ENCODE measurements at regions not wholly inside any gene's neighbourhood (a gene's known extent, or its start where the extent isn't known, plus 50 kb on each side); places are given as distances from the start of the nearest gene placed in this dataset.

GRCh38 chr4:30790998-30791397 lies 70.8 kb downstream of the PCDH7 start:
- Histone ChIP-seq H3K27me3 (replicated peaks; ENCODE audit: control insufficient read depth, insufficient read depth, low read length) (no peaks in the 10 kb centered on the region), H3K4me3 (ENCODE audit: low read depth, low read length) (no peak overlapping the region), H3K36me3 (ENCODE audit: control insufficient read depth, insufficient read depth, low read length) (no peaks in the 10 kb centered on the region), H3K4me1 (peaks cover 25% of the 10 kb centered on the region), H3K9me3 (no peaks in the 10 kb centered on the region)
- no peak overlapping the region for H3K4me3 Mint-ChIP-seq (ENCODE audit: unreplicated experiment)
- ChIA-PET CTCF (no interaction called here), POLR2A (no interaction called here)
- TF ChIP-seq, protein P1, sequence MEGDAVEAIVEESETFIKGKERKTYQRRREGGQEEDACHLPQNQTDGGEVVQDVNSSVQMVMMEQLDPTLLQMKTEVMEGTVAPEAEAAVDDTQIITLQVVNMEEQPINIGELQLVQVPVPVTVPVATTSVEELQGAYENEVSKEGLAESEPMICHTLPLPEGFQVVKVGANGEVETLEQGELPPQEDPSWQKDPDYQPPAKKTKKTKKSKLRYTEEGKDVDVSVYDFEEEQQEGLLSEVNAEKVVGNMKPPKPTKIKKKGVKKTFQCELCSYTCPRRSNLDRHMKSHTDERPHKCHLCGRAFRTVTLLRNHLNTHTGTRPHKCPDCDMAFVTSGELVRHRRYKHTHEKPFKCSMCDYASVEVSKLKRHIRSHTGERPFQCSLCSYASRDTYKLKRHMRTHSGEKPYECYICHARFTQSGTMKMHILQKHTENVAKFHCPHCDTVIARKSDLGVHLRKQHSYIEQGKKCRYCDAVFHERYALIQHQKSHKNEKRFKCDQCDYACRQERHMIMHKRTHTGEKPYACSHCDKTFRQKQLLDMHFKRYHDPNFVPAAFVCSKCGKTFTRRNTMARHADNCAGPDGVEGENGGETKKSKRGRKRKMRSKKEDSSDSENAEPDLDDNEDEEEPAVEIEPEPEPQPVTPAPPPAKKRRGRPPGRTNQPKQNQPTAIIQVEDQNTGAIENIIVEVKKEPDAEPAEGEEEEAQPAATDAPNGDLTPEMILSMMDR (IDR thresholded peaks at IDR 0.05; ENCODE audit: insufficient read depth in 1 of 2, low read depth in 1 of 2, low read length in 1 of 2, severe bottlenecking in 1 of 2, unreplicated experiment in 1 of 2), result no peak
- no TSS peak for BruUV-seq (replicated peaks)
- intact Hi-C loops (cut with micrococcal nuclease; ENCODE audit: unreplicated experiment), result no loop called here
- peaks cover 12% of the 10 kb centered on the region for H3K4me1 Mint-ChIP-seq (ENCODE audit: low read depth, unreplicated experiment)
- no peaks in the 10 kb centered on the region for H3K36me3 Mint-ChIP-seq (ENCODE audit: insufficient read depth, unreplicated experiment)
- no peak overlapping the region for H3K27ac Mint-ChIP-seq (ENCODE audit: unreplicated experiment)
- no peak for DNase-seq
- H3K27me3 Mint-ChIP-seq (ENCODE audit: insufficient read depth, unreplicated experiment), result no peaks in the 10 kb centered on the region
- H3K9me3 Mint-ChIP-seq (ENCODE audit: unreplicated experiment), result no peaks in the 10 kb centered on the region

DNA sequence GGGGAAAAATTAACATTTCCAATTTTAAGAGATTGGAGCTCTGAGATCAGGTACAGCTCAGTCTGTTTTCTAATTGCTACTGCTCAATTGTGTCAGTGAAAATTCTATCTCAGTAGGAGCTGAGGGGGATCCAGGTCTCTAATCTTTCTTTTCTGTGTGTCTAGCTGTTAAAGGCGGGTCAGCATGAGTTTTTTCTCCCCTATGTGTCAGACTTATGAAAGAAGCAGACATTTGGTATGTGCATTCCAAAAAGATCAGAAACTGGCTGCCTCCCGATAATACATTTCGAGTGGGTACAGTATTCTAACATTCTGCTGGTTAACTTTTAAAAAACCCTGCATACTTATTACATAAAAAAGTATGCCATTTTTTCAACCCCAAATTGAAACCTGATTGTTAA lies 72.4 kb downstream of the PCDH7 start:
- TF ChIP-seq, protein P1 (IDR thresholded peaks at IDR 0.05; ENCODE audit: insufficient read depth in 1 of 2, low read depth in 1 of 2, low read length in 1 of 2, severe bottlenecking in 1 of 2, unreplicated experiment in 1 of 2), result no peak
- H3K9me3 Mint-ChIP-seq (ENCODE audit: unreplicated experiment), result no peaks in the 10 kb centered on the region
- ChIA-PET CTCF (no interaction called here), POLR2A (no interaction called here)
- H3K27ac Mint-ChIP-seq (ENCODE audit: unreplicated experiment), result no peak overlapping the region
- intact Hi-C loops (cut with micrococcal nuclease; ENCODE audit: unreplicated experiment), result no loop called here
- H3K36me3 ChIP-seq (ENCODE audit: control insufficient read depth, insufficient read depth, low read length), result no peaks in the 10 kb centered on the region
- DNase-seq, result peak in 1 of 2 experiments; percentile 2
- H3K27me3 ChIP-seq (replicated peaks; ENCODE audit: control insufficient read depth, insufficient read depth, low read length), result no peaks in the 10 kb centered on the region
- H3K4me1 ChIP-seq, result peaks cover 25% of the 10 kb centered on the region
- no peaks in the 10 kb centered on the region for H3K9me3 ChIP-seq
- H3K27me3 Mint-ChIP-seq (ENCODE audit: insufficient read depth, unreplicated experiment), result no peaks in the 10 kb centered on the region
- no peak overlapping the region for H3K4me3 Mint-ChIP-seq (ENCODE audit: unreplicated experiment)
- H3K36me3 Mint-ChIP-seq (ENCODE audit: insufficient read depth, unreplicated experiment), result no peaks in the 10 kb centered on the region
- peaks cover 12% of the 10 kb centered on the region for H3K4me1 Mint-ChIP-seq (ENCODE audit: low read depth, unreplicated experiment)
- BruUV-seq (replicated peaks), result no TSS peak
- no peak overlapping the region for H3K4me3 ChIP-seq (ENCODE audit: low read depth, low read length)

DNA sequence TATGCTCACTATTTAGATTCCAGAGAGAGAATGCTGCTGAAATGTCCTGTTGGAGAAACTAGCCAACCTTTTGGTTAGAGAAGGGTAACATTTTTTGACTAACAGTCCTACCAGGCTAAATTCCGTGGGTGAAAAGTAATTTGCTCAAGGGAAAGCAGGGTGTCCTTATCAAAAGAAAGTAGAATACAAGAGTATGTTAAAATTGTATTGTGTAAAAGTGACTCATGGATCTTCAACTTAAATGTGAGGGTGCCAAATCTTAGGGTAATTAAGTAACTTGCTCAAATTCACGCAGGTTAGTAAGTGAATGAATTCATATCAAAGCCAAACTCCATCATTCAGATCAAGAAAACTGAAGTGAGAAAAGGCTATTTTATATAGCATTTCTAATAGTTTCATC lies 81.7 kb downstream of the PCDH7 start:
- no peak for DNase-seq
- Mint-ChIP-seq H3K27ac (ENCODE audit: unreplicated experiment) (peak overlapping the region; percentile 17), H3K36me3 (ENCODE audit: insufficient read depth, unreplicated experiment) (no peaks in the 10 kb centered on the region), H3K27me3 (ENCODE audit: insufficient read depth, unreplicated experiment) (no peaks in the 10 kb centered on the region), H3K4me3 (ENCODE audit: unreplicated experiment) (no peak overlapping the region), H3K4me1 (ENCODE audit: low read depth, unreplicated experiment) (no peaks in the 10 kb centered on the region), H3K9me3 (ENCODE audit: unreplicated experiment) (peaks cover 11% of the 10 kb centered on the region)
- no peaks in the 10 kb centered on the region for H3K4me1 ChIP-seq
- no peaks in the 10 kb centered on the region for H3K27me3 ChIP-seq (replicated peaks; ENCODE audit: control insufficient read depth, insufficient read depth, low read length)
- H3K4me3 ChIP-seq (ENCODE audit: low read depth, low read length), result no peak overlapping the region
- ChIA-PET POLR2A (no interaction called here), CTCF (no interaction called here)
- no TSS peak for BruUV-seq (replicated peaks)
- H3K36me3 ChIP-seq (ENCODE audit: control insufficient read depth, insufficient read depth, low read length), result no peaks in the 10 kb centered on the region
- intact Hi-C loops (cut with micrococcal nuclease; ENCODE audit: unreplicated experiment), result no loop called here
- H3K9me3 ChIP-seq, result no peaks in the 10 kb centered on the region
- TF ChIP-seq, protein P1 (IDR thresholded peaks at IDR 0.05; ENCODE audit: insufficient read depth in 1 of 2, low read depth in 1 of 2, low read length in 1 of 2, severe bottlenecking in 1 of 2, unreplicated experiment in 1 of 2), result no peak

All from Caco-2 (cell line).